ENCODE measurements at regions not wholly inside any gene's neighbourhood (a gene's known extent, or its start where the extent isn't known, plus 50 kb on each side); places are given as distances from the start of the nearest gene placed in this dataset.
"Not testable (repeated sequence)": the region's sequence is repeated elsewhere in the genome, so short reads cannot be mapped to it uniquely, and the experiment has no call there.

GRCh38 chr18:2135309-2135708 is 436.0 kb downstream of the METTL4 start:
- DNase-seq = no peak
- H3K27ac Mint-ChIP-seq = no peak overlapping the region
- ATAC-seq = no peak
- no peaks in the 10 kb centered on the region for H3K36me3 Mint-ChIP-seq
- POLR2A ChIA-PET = no interaction called here
- H3K4me3 Mint-ChIP-seq = no peak overlapping the region
- no peaks in the 10 kb centered on the region for H3K4me1 Mint-ChIP-seq
- H3K27me3 Mint-ChIP-seq = peaks cover 0 to 20% (median 10%) of the 10 kb centered on the region in 5 donors
- H3K9me3 Mint-ChIP-seq = peaks cover 0 to 2% (median 0%) of the 10 kb centered on the region in 9 donors

- POLR2A ChIA-PET = no interaction called here
- no peaks in the 10 kb centered on the region for H3K9me3 Mint-ChIP-seq
- H3K4me3 Mint-ChIP-seq = no peak overlapping the region
- H3K36me3 Mint-ChIP-seq = no peaks in the 10 kb centered on the region
- no peak overlapping the region for H3K27ac Mint-ChIP-seq
- no peaks in the 10 kb centered on the region for H3K4me1 Mint-ChIP-seq
- no peak for ATAC-seq
- H3K27me3 Mint-ChIP-seq = peaks cover 0 to 20% (median 10%) of the 10 kb centered on the region in 5 donors
- DNase-seq = no peak
Measured at GRCh38 chr18:2138552-2138951, 432.8 kb downstream of the METTL4 start.

- Mint-ChIP-seq H3K9me3 (no peaks in the 10 kb centered on the region), H3K27ac (no peak overlapping the region), H3K4me3 (no peak overlapping the region), H3K36me3 (no peaks in the 10 kb centered on the region), H3K4me1 (no peaks in the 10 kb centered on the region), H3K27me3 (peaks cover 0 to 17% (median 9%) of the 10 kb centered on the region in 5 donors)
- ATAC-seq (no peak), DNase-seq (no peak)
- POLR2A ChIA-PET = no interaction called here
Measured at GRCh38 chr18:2139691-2140090, 431.6 kb downstream of the METTL4 start.

GRCh38 chr18:2143636-2144035 is 427.7 kb downstream of the METTL4 start:
- no peak for ATAC-seq
- no peaks in the 10 kb centered on the region for H3K36me3 Mint-ChIP-seq
- H3K27ac Mint-ChIP-seq = no peak overlapping the region
- POLR2A ChIA-PET = no interaction called here
- H3K27me3 Mint-ChIP-seq = peaks cover 2 to 28% (median 5%) of the 10 kb centered on the region in 5 donors
- no peaks in the 10 kb centered on the region for H3K9me3 Mint-ChIP-seq
- no peaks in the 10 kb centered on the region for H3K4me1 Mint-ChIP-seq
- no peak overlapping the region for H3K4me3 Mint-ChIP-seq
- no peak for DNase-seq

GRCh38 chr18:2144811-2145210 is 426.5 kb downstream of the METTL4 start:
- ATAC-seq = no peak
- Mint-ChIP-seq H3K9me3 (no peaks in the 10 kb centered on the region), H3K4me3 (no peak overlapping the region), H3K27me3 (peaks cover 0 to 28% (median 3%) of the 10 kb centered on the region in 5 donors), H3K36me3 (no peaks in the 10 kb centered on the region), H3K4me1 (no peaks in the 10 kb centered on the region), H3K27ac (no peak overlapping the region)
- POLR2A ChIA-PET = no interaction called here
- DNase-seq = no peak

GRCh38 chr18:2146092-2146491 is 425.2 kb downstream of the METTL4 start:
- no peak overlapping the region for H3K4me3 Mint-ChIP-seq
- H3K27me3 Mint-ChIP-seq = peaks cover 0 to 28% (median 3%) of the 10 kb centered on the region in 5 donors
- no peaks in the 10 kb centered on the region for H3K4me1 Mint-ChIP-seq
- DNase-seq = no peak
- POLR2A ChIA-PET = no interaction called here
- no peaks in the 10 kb centered on the region for H3K9me3 Mint-ChIP-seq
- peak overlapping the region in 1 of 10 donors; percentile 77 for H3K27ac Mint-ChIP-seq
- no peak for ATAC-seq
- no peaks in the 10 kb centered on the region for H3K36me3 Mint-ChIP-seq

- POLR2A ChIA-PET = no interaction called here
- ATAC-seq (no peak), DNase-seq (no peak)
- Mint-ChIP-seq H3K36me3 (no peaks in the 10 kb centered on the region), H3K4me1 (no peaks in the 10 kb centered on the region), H3K9me3 (no peaks in the 10 kb centered on the region), H3K27ac (no peak overlapping the region), H3K4me3 (no peak overlapping the region), H3K27me3 (peaks cover 0 to 28% (median 3%) of the 10 kb centered on the region in 5 donors)
Measured at GRCh38 chr18:2146754-2147153, 424.6 kb downstream of the METTL4 start.

GRCh38 chr18:2147476-2148230 is 423.7 kb downstream of the METTL4 start:
- Mint-ChIP-seq H3K27ac (no peak overlapping the region), H3K4me1 (no peaks in the 10 kb centered on the region), H3K36me3 (no peaks in the 10 kb centered on the region), H3K9me3 (no peaks in the 10 kb centered on the region), H3K27me3 (peaks cover 0 to 28% (median 3%) of the 10 kb centered on the region in 5 donors), H3K4me3 (no peak overlapping the region)
- no peak for ATAC-seq
- POLR2A ChIA-PET = no interaction called here
- no peak for DNase-seq

GRCh38 chr18:2148823-2149222 is 422.5 kb downstream of the METTL4 start:
- H3K36me3 Mint-ChIP-seq = no peaks in the 10 kb centered on the region
- no peak overlapping the region for H3K27ac Mint-ChIP-seq
- POLR2A ChIA-PET = no interaction called here
- no peaks in the 10 kb centered on the region for H3K9me3 Mint-ChIP-seq
- no peak overlapping the region for H3K4me3 Mint-ChIP-seq
- ATAC-seq (no peak), DNase-seq (no peak)
- H3K27me3 Mint-ChIP-seq = peaks cover 0 to 39% (median 3%) of the 10 kb centered on the region in 5 donors
- H3K4me1 Mint-ChIP-seq = no peaks in the 10 kb centered on the region

GRCh38 chr18:2150566-2150965 is 420.7 kb downstream of the METTL4 start:
- H3K4me1 Mint-ChIP-seq = no peaks in the 10 kb centered on the region
- ATAC-seq = no peak
- no peak overlapping the region for H3K4me3 Mint-ChIP-seq
- H3K9me3 Mint-ChIP-seq = no peaks in the 10 kb centered on the region
- POLR2A ChIA-PET = no interaction called here
- H3K27ac Mint-ChIP-seq = no peak overlapping the region
- H3K36me3 Mint-ChIP-seq = no peaks in the 10 kb centered on the region
- H3K27me3 Mint-ChIP-seq = peaks cover 1 to 55% (median 8%) of the 10 kb centered on the region in 5 donors
- no peak for DNase-seq

GRCh38 chr18:2154278-2154677 is 417.0 kb downstream of the METTL4 start:
- ATAC-seq (no peak), DNase-seq (no peak)
- Mint-ChIP-seq H3K9me3 (no peaks in the 10 kb centered on the region), H3K27ac (no peak overlapping the region), H3K27me3 (peaks cover 0 to 34% (median 10%) of the 10 kb centered on the region in 5 donors), H3K36me3 (no peaks in the 10 kb centered on the region), H3K4me1 (no peaks in the 10 kb centered on the region), H3K4me3 (no peak overlapping the region)
- POLR2A ChIA-PET = no interaction called here

- no peak for DNase-seq
- H3K4me3 Mint-ChIP-seq = no peak overlapping the region
- POLR2A ChIA-PET = no interaction called here
- no peak for ATAC-seq
- no peak overlapping the region for H3K27ac Mint-ChIP-seq
- H3K27me3 Mint-ChIP-seq = peaks cover 0 to 7% (median 4%) of the 10 kb centered on the region in 5 donors
- no peaks in the 10 kb centered on the region for H3K4me1 Mint-ChIP-seq
- H3K36me3 Mint-ChIP-seq = no peaks in the 10 kb centered on the region
- H3K9me3 Mint-ChIP-seq = no peaks in the 10 kb centered on the region
Measured at GRCh38 chr18:2164644-2165550, 406.4 kb downstream of the METTL4 start.

GRCh38 chr18:2166876-2167275 is 404.4 kb downstream of the METTL4 start:
- H3K27me3 Mint-ChIP-seq, H3K27ac Mint-ChIP-seq, H3K4me1 Mint-ChIP-seq, H3K9me3 Mint-ChIP-seq, H3K4me3 Mint-ChIP-seq, POLR2A ChIA-PET, ATAC-seq, H3K36me3 Mint-ChIP-seq, DNase-seq: not testable (repeated sequence)
